LNCAP (cell line): ENCODE measurements at regions not wholly inside any gene's neighbourhood (a gene's known extent, or its start where the extent isn't known, plus 50 kb on each side); places are given as distances from the start of the nearest gene placed in this dataset.

Experiments
- CTCF ChIP-seq: fragments of 450-650 bp; IDR thresholded peaks from 2 replicates; pipeline ENCODE4 v1.5.1; 2017; ENCODE audit warnings: mild to moderate bottlenecking

GRCh38 chr6:168198302-168199180, 119.5 kb upstream of the FRMD1 start:
- TF ChIP-seq CTCF, result no peak

- no peak for TF ChIP-seq CTCF
Observed at GRCh38 chr6:168197636-168198301, 118.8 kb upstream of the FRMD1 start.

GRCh38 chr6:168196881-168197635, 118.0 kb upstream of the FRMD1 start:
- no peak for TF ChIP-seq CTCF

- peak; percentile 44; the same call in 1 of the 2 replicates for TF ChIP-seq CTCF
Observed at GRCh38 chr6:168196385-168196860, 117.4 kb upstream of the FRMD1 start.

- TF ChIP-seq CTCF, result no peak
Observed at GRCh38 chr6:168195712-168196111, 116.7 kb upstream of the FRMD1 start.

- no peak for TF ChIP-seq CTCF
Observed at GRCh38 chr6:168194732-168195567, 115.9 kb upstream of the FRMD1 start.
